ENCODE measurements at regions not wholly inside any gene's neighbourhood (a gene's known extent, or its start where the extent isn't known, plus 50 kb on each side); places are given as distances from the start of the nearest gene placed in this dataset.

GRCh38 chr1:229011022-229011421 lies 259.9 kb upstream of the RAB4A start:
- Mint-ChIP-seq H3K4me1 (peaks cover 24% of the 10 kb centered on the region), H3K4me3 (no peak overlapping the region)

GRCh38 chr1:229012823-229013222 lies 258.1 kb upstream of the RAB4A start:
- no peaks in the 10 kb centered on the region for H3K36me3 ChIP-seq (replicated peaks in 1 of 2; ENCODE audit: control insufficient read depth in 1 of 2, insufficient read depth in 2 of 2, low read length in 2 of 2)
- Mint-ChIP-seq H3K4me1 (peaks cover 26% of the 10 kb centered on the region), H3K36me3 (no peaks in the 10 kb centered on the region), H3K27me3 (ENCODE audit: low read depth in 3 of 3) (peaks cover 0 to 2% (median 0%) of the 10 kb centered on the region in 3 donors), H3K4me3 (no peak overlapping the region), H3K27ac (no peak overlapping the region), H3K9me3 (no peaks in the 10 kb centered on the region)
- no peak overlapping the region for H3K9ac ChIP-seq (ENCODE audit: insufficient read depth, low read length, poor library complexity, severe bottlenecking)
- H3K27ac ChIP-seq (ENCODE audit: low read depth in 1 of 2, low read length in 2 of 2) = no peak overlapping the region
- DNase-seq = no peak
- peaks cover 28 to 34% of the 10 kb centered on the region in 2 donors for H3K4me1 ChIP-seq (ENCODE audit: control insufficient read depth in 1 of 2, insufficient read depth in 2 of 2, low read length in 2 of 2)
- H4K20me1 ChIP-seq (ENCODE audit: insufficient read depth, low read length) = no peaks in the 10 kb centered on the region
- WGBS (ENCODE audit: insufficient coverage) = no CpG with 5 or more reads among the region's 2 CpGs
- H3K27me3 ChIP-seq (ENCODE audit: control insufficient read depth in 2 of 2, insufficient read depth in 2 of 2, low read length in 2 of 2) = no peaks in the 10 kb centered on the region
- intact Hi-C loops (cut with micrococcal nuclease) = no loop called here
- no peak for TF ChIP-seq CTCF (IDR thresholded peaks at IDR 0.05)
- no peak overlapping the region for H2AFZ ChIP-seq (ENCODE audit: insufficient read depth, low read depth, low read length, poor library complexity, severe bottlenecking)
- H3K4me2 ChIP-seq (replicated peaks; ENCODE audit: extremely low read depth, low read length, poor library complexity, severe bottlenecking) = no peak overlapping the region
- H3K9me3 ChIP-seq (replicated peaks in 1 of 2; ENCODE audit: control insufficient read depth in 1 of 2, insufficient read depth in 1 of 2, low read length in 2 of 2) = no peaks in the 10 kb centered on the region
- no peaks in the 10 kb centered on the region for H3K79me2 ChIP-seq (ENCODE audit: insufficient read depth, low read length)
- no peak overlapping the region for H3K4me3 ChIP-seq (replicated peaks in 1 of 3; ENCODE audit: low read depth in 2 of 3, low read length in 3 of 3)

More at GRCh38 chr1:229011022-229011421, 259.9 kb upstream of the RAB4A start:
- Mint-ChIP-seq H3K27ac (no peak overlapping the region), H3K9me3 (no peaks in the 10 kb centered on the region), H3K27me3 (ENCODE audit: low read depth in 3 of 3) (peaks cover 0 to under 1% (median 0%) of the 10 kb centered on the region in 3 donors), H3K36me3 (no peaks in the 10 kb centered on the region)
- Histone ChIP-seq H3K27me3 (ENCODE audit: control insufficient read depth in 2 of 2, insufficient read depth in 2 of 2, low read length in 2 of 2) (no peaks in the 10 kb centered on the region), H2AFZ (ENCODE audit: insufficient read depth, low read depth, low read length, poor library complexity, severe bottlenecking) (no peak overlapping the region), H3K4me1 (ENCODE audit: control insufficient read depth in 1 of 2, insufficient read depth in 2 of 2, low read length in 2 of 2) (peaks cover 20 to 22% of the 10 kb centered on the region in 2 donors), H3K9me3 (replicated peaks in 1 of 2; ENCODE audit: control insufficient read depth in 1 of 2, insufficient read depth in 1 of 2, low read length in 2 of 2) (no peaks in the 10 kb centered on the region), H3K36me3 (replicated peaks in 1 of 2; ENCODE audit: control insufficient read depth in 1 of 2, insufficient read depth in 2 of 2, low read length in 2 of 2) (no peaks in the 10 kb centered on the region), H3K27ac (ENCODE audit: low read depth in 1 of 2, low read length in 2 of 2) (no peak overlapping the region), H4K20me1 (ENCODE audit: insufficient read depth, low read length) (no peaks in the 10 kb centered on the region), H3K4me3 (replicated peaks in 1 of 3; ENCODE audit: low read depth in 2 of 3, low read length in 3 of 3) (no peak overlapping the region), H3K4me2 (replicated peaks; ENCODE audit: extremely low read depth, low read length, poor library complexity, severe bottlenecking) (no peak overlapping the region), H3K79me2 (ENCODE audit: insufficient read depth, low read length) (no peaks in the 10 kb centered on the region), H3K9ac (ENCODE audit: insufficient read depth, low read length, poor library complexity, severe bottlenecking) (no peak overlapping the region)
- intact Hi-C loops (cut with micrococcal nuclease) = no loop called here
- DNase-seq = no peak
- no CpG with 5 or more reads among the region's 2 CpGs for WGBS (ENCODE audit: insufficient coverage)
- TF ChIP-seq CTCF (IDR thresholded peaks at IDR 0.05) = no peak

Measured in CD14-positive monocyte (primary cell).